HepG2 (cell line): ENCODE measurements at regions not wholly inside any gene's neighbourhood (a gene's known extent, or its start where the extent isn't known, plus 50 kb on each side); places are given as distances from the start of the nearest gene placed in this dataset.

Source experiments
- ATAC-seq: fragments of 200-7000 bp; cut with Tn5 transposase; 3 replicates; pipeline ENCODE4 v1.9.1; 2020; ENCODE audit warnings: mild to moderate bottlenecking, moderate library complexity
- BruUV-seq: library from RNA; stranded (reverse); fragments of 400-500 nt; replicated peaks from 2 replicates; lab custom pipeline; 2021; lab: Mats Ljungman, UMichigan
- CTCF ChIA-PET: fragments of 300-600 bp; formaldehyde crosslinking; extraction: SDS; loops from one replicate; lab custom pipeline; 2021; ENCODE audit warnings: low total read pairs, inconsistent platforms, low intra/inter-chr PET ratio; lab: Yijun Ruan, JAX
- POLR2A ChIA-PET: fragments of 350-600 bp; sonication (Branson Sonifier 250); formaldehyde crosslinking; loops from one replicate; lab custom pipeline; 2020; ENCODE audit warnings: antibody characterized with exemption, inconsistent platforms; lab: Yijun Ruan, JAX
- DNase-seq: peaks from one replicate; pipeline ENCODE4 v3.0.0-alpha.2; 2015; ENCODE audit warnings: low spot score
- FAIRE-seq: peaks from 3 replicates; lab custom pipeline; 2011; peaks lifted over from hg19 to GRCh38; lab: Jason Lieb, UNC
- H2AFZ ChIP-seq: one replicate; pipeline ENCODE4 v1.6.1; 2011; ENCODE audit warnings: low read length, inconsistent platforms
- H3K27ac ChIP-seq: fragments of 300-600 bp; 3 replicates; pipeline ENCODE4 v1.8.0; 2011; ENCODE audit warnings: mixed run types, mild to moderate bottlenecking, mixed read lengths, low read length, inconsistent platforms; ENCODE audit not compliant: insufficient read depth; ENCODE audit errors: extremely low read length
- H3K27me3 ChIP-seq, 2 experiments: fragments of 200-600 bp in 1 of 2; 2 replicates in 1 of 2; 3 replicates in 1 of 2; pipeline versions ENCODE4 v1.6.0 to v1.8.0; 2011; ENCODE audit warnings: low read length in 2 of 2, mild to moderate bottlenecking in 2 of 2, moderate library complexity in 2 of 2, inconsistent platforms in 1 of 2; ENCODE audit not compliant: insufficient read depth in 2 of 2, control insufficient read depth in 1 of 2
- H3K36me3 ChIP-seq, 2 experiments: fragments of 200-600 bp in 1 of 2; replicated peaks in 1 of 2; 2 replicates in 1 of 2; 3 replicates in 1 of 2; pipeline versions ENCODE4 v1.5.1 to v1.8.0; 2011; ENCODE audit warnings: low read length in 2 of 2, inconsistent platforms in 1 of 2; ENCODE audit not compliant: insufficient read depth in 2 of 2, control insufficient read depth in 1 of 2
- H3K4me1 ChIP-seq: 2 replicates; pipeline ENCODE4 v1.5.1; 2012; ENCODE audit warnings: low read length, inconsistent platforms; ENCODE audit not compliant: insufficient read depth
- H3K4me2 ChIP-seq: 2 replicates; pipeline ENCODE4 v1.6.0; 2011; ENCODE audit warnings: low read depth, low read length, inconsistent platforms
- H3K4me3 ChIP-seq, 3 experiments: fragments of 200-600 bp in 1 of 3; sonication (generic), shearing (Covaris generic) in 1 of 3; replicated peaks in 1 of 3; 2 replicates each; pipeline ENCODE4 v1.5.1; 2011 to 2016; ENCODE audit warnings: low read length in 3 of 3, inconsistent platforms in 2 of 3, low read depth in 2 of 3, mild to moderate bottlenecking in 2 of 3, control low read depth in 1 of 3, mixed read lengths in 1 of 3; ENCODE audit not compliant: insufficient read depth in 1 of 3
- H3K79me2 ChIP-seq: one replicate; pipeline ENCODE4 v1.6.1; 2011; ENCODE audit warnings: low read length, inconsistent platforms; ENCODE audit not compliant: insufficient read depth
- H3K9ac ChIP-seq: 2 replicates; pipeline ENCODE4 v1.6.0; 2011; ENCODE audit warnings: mild to moderate bottlenecking, low read depth, low read length, inconsistent platforms; ENCODE audit not compliant: insufficient read depth
- H3K9me3 ChIP-seq: 2 replicates; pipeline ENCODE4 v1.5.1; 2012; ENCODE audit warnings: mild to moderate bottlenecking, low read length
- H4K20me1 ChIP-seq: 2 replicates; pipeline ENCODE4 v1.6.0; 2011; ENCODE audit warnings: inconsistent platforms, mild to moderate bottlenecking, low read length, moderate library complexity; ENCODE audit not compliant: insufficient read depth
- AGO1 ChIP-seq: fragments of 200-400 bp; formaldehyde crosslinking; IDR thresholded peaks from 2 replicates; pipeline ENCODE4 v1.6.1; 2017; ENCODE audit warnings: mild to moderate bottlenecking, low read depth, low read length, moderate library complexity; ENCODE audit not compliant: poor library complexity, severe bottlenecking
- CCAR2 ChIP-seq: fragments of 200-400 bp; formaldehyde crosslinking; optimal IDR thresholded peaks from 2 replicates; pipeline ENCODE3; 2018; ENCODE audit warnings: low read depth, mild to moderate bottlenecking, low read length, moderate library complexity
- FOXK2 ChIP-seq: fragments of 450-650 bp; IDR thresholded peaks from 2 replicates; pipeline ENCODE4 v1.6.1; 2016
- HNRNPH1 ChIP-seq: fragments of 200-400 bp; formaldehyde crosslinking; optimal IDR thresholded peaks from 2 replicates; pipeline ENCODE3; 2017; ENCODE audit warnings: mild to moderate bottlenecking, low read depth, low read length
- HOXA5 ChIP-seq: sonication (generic); formaldehyde crosslinking; IDR thresholded peaks from 2 replicates; pipeline ENCODE4 v1.4.0; 2020; ENCODE audit warnings: missing genetic modification reagents
- NCOR1 ChIP-seq: fragments of 200-600 bp; sonication (generic); IDR thresholded peaks from 2 replicates; pipeline ENCODE4 v1.7.0; 2017; ENCODE audit warnings: antibody characterized with exemption, low read length, borderline replicate concordance
- PHF21A ChIP-seq: sonication (generic); formaldehyde crosslinking; IDR thresholded peaks from 2 replicates; pipeline ENCODE4 v1.5.0; 2020; ENCODE audit warnings: mild to moderate bottlenecking, missing genetic modification reagents
- RBAK ChIP-seq: sonication (generic); formaldehyde crosslinking; IDR thresholded peaks from 2 replicates; pipeline ENCODE4 v1.5.1; 2020; ENCODE audit warnings: mild to moderate bottlenecking, missing genetic modification reagents
- SMYD3 ChIP-seq: sonication (generic); formaldehyde crosslinking; IDR thresholded peaks from 2 replicates; pipeline ENCODE4 v1.8.1; 2023; ENCODE audit warnings: mild to moderate bottlenecking, missing genetic modification reagents
- TBX2 ChIP-seq: sonication (generic); formaldehyde crosslinking; IDR thresholded peaks from 2 replicates; pipeline ENCODE4 v1.5.0; 2020; ENCODE audit warnings: missing genetic modification reagents, mild to moderate bottlenecking, borderline replicate concordance
- ZNF354B ChIP-seq: sonication (generic); formaldehyde crosslinking; IDR thresholded peaks from 2 replicates; pipeline ENCODE4 v1.8.0; 2022; ENCODE audit warnings: mild to moderate bottlenecking, missing genetic modification reagents
- ZNF547 ChIP-seq: sonication (generic); formaldehyde crosslinking; IDR thresholded peaks from 2 replicates; pipeline ENCODE4 v1.5.1; 2020; ENCODE audit warnings: mild to moderate bottlenecking, missing genetic modification reagents
- ZNF558 ChIP-seq: sonication (generic); formaldehyde crosslinking; IDR thresholded peaks from 2 replicates; pipeline ENCODE4 v1.9.0; 2022; ENCODE audit warnings: mild to moderate bottlenecking, missing genetic modification reagents, borderline replicate concordance
- ZNF563 ChIP-seq: sonication (generic); formaldehyde crosslinking; IDR thresholded peaks from 2 replicates; pipeline ENCODE4 v1.8.0; 2022; ENCODE audit warnings: mild to moderate bottlenecking, moderate library complexity, missing genetic modification reagents
- ZNF570 ChIP-seq: sonication (generic); formaldehyde crosslinking; IDR thresholded peaks from 2 replicates; pipeline ENCODE4 v1.4.0; 2020; ENCODE audit warnings: mild to moderate bottlenecking, missing genetic modification reagents, borderline replicate concordance
- ZNF598 ChIP-seq: sonication (generic); formaldehyde crosslinking; IDR thresholded peaks from 2 replicates; pipeline ENCODE4 v1.5.1; 2020; ENCODE audit warnings: mild to moderate bottlenecking, missing genetic modification reagents, borderline replicate concordance
- ZSCAN12 ChIP-seq: sonication (generic); formaldehyde crosslinking; IDR thresholded peaks from 2 replicates; pipeline ENCODE4 v1.9.0; 2021; ENCODE audit warnings: mild to moderate bottlenecking, missing genetic modification reagents
- WGBS: methylation state at CpG from one replicate; pipeline ENCODE4 v1.1.6; 2017; ENCODE audit warnings: low lambda C conversion rate; 5-methylcytosine and 5-hydroxymethylcytosine counted together
- in situ Hi-C: cut with HindIII; loops from 2 replicates; pipeline ENCODE4 v1.10.0; 2017; ENCODE audit warnings: low pct_unique_long_range_greater_than_20kb; ENCODE audit not compliant: extremely low pct_ligation_motif_present
- intact Hi-C: fragments of 100-400 bp; cut with micrococcal nuclease; formaldehyde crosslinking; loops from one replicate; pipeline ENCODE4 v1.10.0; 2022; ENCODE audit not compliant: unreplicated experiment
- TF ChIP-seq, protein P1 (sequence below): sonication (generic); formaldehyde crosslinking; IDR thresholded peaks from 2 replicates; pipeline ENCODE4 v1.4.0; 2020; ENCODE audit warnings: missing genetic modification reagents

DNA sequence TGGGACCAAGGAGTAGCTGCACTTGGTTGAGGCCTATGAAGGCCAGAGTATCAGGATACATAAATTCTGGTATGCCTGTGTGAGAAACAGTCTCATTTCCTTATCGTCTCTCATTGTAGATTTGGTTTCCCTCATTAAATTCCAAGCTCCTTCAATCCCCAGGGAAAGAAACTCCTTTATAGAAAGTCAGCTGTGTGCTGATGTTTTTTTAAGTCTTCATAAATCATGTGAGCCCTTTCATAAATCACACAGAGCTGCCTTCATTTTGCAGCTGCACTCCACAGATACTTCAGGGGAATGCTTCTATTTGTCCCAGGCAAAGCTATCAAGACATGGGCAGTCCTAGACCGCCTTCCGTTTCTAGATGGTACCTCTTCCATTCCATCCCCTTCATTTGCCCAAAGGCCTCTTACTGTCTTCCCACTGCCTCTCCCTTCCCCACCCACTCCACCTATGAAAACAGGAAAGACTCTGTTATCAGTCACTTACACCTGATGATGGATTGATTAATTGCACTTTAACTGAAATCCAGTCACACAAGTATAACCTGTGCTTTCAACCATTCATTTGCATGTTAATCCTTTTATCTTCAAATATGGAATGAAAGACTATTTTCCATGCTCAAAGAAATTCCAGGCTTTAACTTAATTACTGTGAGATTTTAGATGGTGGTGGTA, 290.2 kb downstream of the C7orf25 start:
- H3K9me3 ChIP-seq, result no peaks in the 10 kb centered on the region
- no peak overlapping the region for H3K4me3 ChIP-seq
- WGBS, result 27% methylated on average over 3 of the region's 3 CpGs
- in situ Hi-C loops (no loop called here), intact Hi-C loops (no loop called here)
- ChIA-PET CTCF (no interaction called here), POLR2A (no interaction called here)
- DNase-seq (no peak), FAIRE-seq (no peak), ATAC-seq (no peak)
- H3K9ac ChIP-seq, result no peak overlapping the region
- no peaks in the 10 kb centered on the region for H4K20me1 ChIP-seq
- H3K4me2 ChIP-seq, result no peak overlapping the region
- H3K79me2 ChIP-seq, result no peaks in the 10 kb centered on the region
- no peaks in the 10 kb centered on the region for H3K4me1 ChIP-seq
- no TSS peak for BruUV-seq
- no peak for TF ChIP-seq ZNF547 (CRISPR knock-in tag)
- no peak overlapping the region for H2AFZ ChIP-seq
- no peaks in the 10 kb centered on the region for H3K36me3 ChIP-seq
- no peaks in the 10 kb centered on the region for H3K27me3 ChIP-seq
- no peak overlapping the region for H3K27ac ChIP-seq

DNA sequence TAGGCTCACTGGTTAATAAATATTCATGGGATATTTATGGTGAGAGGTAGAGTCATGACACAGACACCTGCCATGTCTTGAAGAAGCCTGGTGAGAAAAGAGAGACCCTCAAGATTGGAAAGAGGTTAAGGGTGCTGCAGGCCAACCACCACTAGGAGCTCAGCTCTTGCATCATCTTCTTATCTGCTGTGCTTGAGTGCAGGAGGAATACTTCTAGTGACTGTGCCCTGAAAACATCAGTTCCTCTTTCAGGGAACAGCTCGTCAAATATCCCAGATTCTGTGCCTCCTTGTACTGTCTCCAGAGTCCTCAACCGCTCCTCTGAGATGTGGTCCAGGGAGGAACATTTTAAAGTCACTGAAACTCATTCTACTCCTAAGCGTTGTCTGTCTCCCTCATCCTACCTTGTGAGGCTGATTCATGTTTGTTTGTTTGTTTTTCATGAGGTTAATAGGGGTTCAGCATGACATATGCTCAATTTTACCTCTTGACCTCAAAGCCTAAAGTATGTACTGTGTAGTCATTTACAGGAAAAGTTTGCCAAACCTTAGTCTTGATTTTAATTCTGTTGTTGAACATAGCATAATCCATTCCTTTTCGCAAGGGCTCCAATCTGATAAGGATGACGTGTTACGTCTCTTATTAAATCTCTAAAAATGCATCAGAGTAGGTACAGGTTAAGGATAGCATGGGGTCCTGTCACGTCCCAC, 293.1 kb downstream of the C7orf25 start:
- FAIRE-seq, result no peak
- BruUV-seq, result no TSS peak
- H4K20me1 ChIP-seq, result no peaks in the 10 kb centered on the region
- H3K27me3 ChIP-seq, result no peaks in the 10 kb centered on the region
- intact Hi-C loops, result no loop called here
- H2AFZ ChIP-seq, result no peak overlapping the region
- no peaks in the 10 kb centered on the region for H3K79me2 ChIP-seq
- H3K9ac ChIP-seq, result no peak overlapping the region
- no peaks in the 10 kb centered on the region for H3K36me3 ChIP-seq
- no peak overlapping the region for H3K4me2 ChIP-seq
- in situ Hi-C loops, result no loop called here
- no peaks in the 10 kb centered on the region for H3K4me1 ChIP-seq
- H3K9me3 ChIP-seq, result no peaks in the 10 kb centered on the region
- TF ChIP-seq RBAK (CRISPR knock-in tag) (no peak), HOXA5 (no peak), ZNF354B (CRISPR knock-in tag) (no peak), CCAR2 (no peak), TBX2 (CRISPR knock-in tag) (no peak), PHF21A (CRISPR knock-in tag) (no peak), ZNF570 (no peak), FOXK2 (no peak), ZNF563 (CRISPR knock-in tag) (no peak), SMYD3 (no peak), ZNF598 (CRISPR knock-in tag) (no peak), HNRNPH1 (no peak), AGO1 (no peak), ZNF558 (no peak), NCOR1 (no peak), ZSCAN12 (no peak)
- TF ChIP-seq, protein P1, sequence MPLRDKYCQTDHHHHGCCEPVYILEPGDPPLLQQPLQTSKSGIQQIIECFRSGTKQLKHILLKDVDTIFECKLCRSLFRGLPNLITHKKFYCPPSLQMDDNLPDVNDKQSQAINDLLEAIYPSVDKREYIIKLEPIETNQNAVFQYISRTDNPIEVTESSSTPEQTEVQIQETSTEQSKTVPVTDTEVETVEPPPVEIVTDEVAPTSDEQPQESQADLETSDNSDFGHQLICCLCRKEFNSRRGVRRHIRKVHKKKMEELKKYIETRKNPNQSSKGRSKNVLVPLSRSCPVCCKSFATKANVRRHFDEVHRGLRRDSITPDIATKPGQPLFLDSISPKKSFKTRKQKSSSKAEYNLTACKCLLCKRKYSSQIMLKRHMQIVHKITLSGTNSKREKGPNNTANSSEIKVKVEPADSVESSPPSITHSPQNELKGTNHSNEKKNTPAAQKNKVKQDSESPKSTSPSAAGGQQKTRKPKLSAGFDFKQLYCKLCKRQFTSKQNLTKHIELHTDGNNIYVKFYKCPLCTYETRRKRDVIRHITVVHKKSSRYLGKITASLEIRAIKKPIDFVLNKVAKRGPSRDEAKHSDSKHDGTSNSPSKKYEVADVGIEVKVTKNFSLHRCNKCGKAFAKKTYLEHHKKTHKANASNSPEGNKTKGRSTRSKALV (CRISPR knock-in tag), result no peak
- ATAC-seq, result no peak
- 8% methylated on average over 7 of the region's 7 CpGs for WGBS
- ChIA-PET CTCF (no interaction called here), POLR2A (no interaction called here)
- DNase-seq, result no peak
- no peak overlapping the region for H3K4me3 ChIP-seq
- H3K27ac ChIP-seq, result no peak overlapping the region
